ENCODE measurements at regions not wholly inside any gene's neighbourhood (a gene's known extent, or its start where the extent isn't known, plus 50 kb on each side); places are given as distances from the start of the nearest gene placed in this dataset.

- no peaks in the 10 kb centered on the region for H3K36me3 Mint-ChIP-seq (ENCODE audit: unreplicated experiment)
- no peak overlapping the region for H3K27ac Mint-ChIP-seq (ENCODE audit: unreplicated experiment)
- DNase-seq (ENCODE audit: extremely low spot score, unreplicated experiment) = no peak
- H3K4me3 Mint-ChIP-seq (ENCODE audit: unreplicated experiment) = no peak overlapping the region
- TF ChIP-seq CTCF (IDR thresholded peaks at IDR 0.05) = no peak
- H3K27me3 Mint-ChIP-seq (ENCODE audit: unreplicated experiment) = no peaks in the 10 kb centered on the region
- H3K9me3 Mint-ChIP-seq (ENCODE audit: unreplicated experiment) = no peaks in the 10 kb centered on the region
- H3K4me1 Mint-ChIP-seq (ENCODE audit: unreplicated experiment) = peaks cover 2% of the 10 kb centered on the region
Measured at GRCh38 chr7:94060752-94061151, 56.6 kb upstream of the BET1 start.

- Mint-ChIP-seq H3K36me3 (ENCODE audit: unreplicated experiment) (no peaks in the 10 kb centered on the region), H3K27ac (ENCODE audit: unreplicated experiment) (no peak overlapping the region), H3K27me3 (ENCODE audit: unreplicated experiment) (no peaks in the 10 kb centered on the region), H3K4me1 (ENCODE audit: unreplicated experiment) (peaks cover 2% of the 10 kb centered on the region), H3K4me3 (ENCODE audit: unreplicated experiment) (no peak overlapping the region), H3K9me3 (ENCODE audit: unreplicated experiment) (no peaks in the 10 kb centered on the region)
- DNase-seq (ENCODE audit: extremely low spot score, unreplicated experiment) = no peak
- TF ChIP-seq CTCF (IDR thresholded peaks at IDR 0.05) = no peak
Measured at GRCh38 chr7:94061326-94061725, 57.2 kb upstream of the BET1 start.

DNA sequence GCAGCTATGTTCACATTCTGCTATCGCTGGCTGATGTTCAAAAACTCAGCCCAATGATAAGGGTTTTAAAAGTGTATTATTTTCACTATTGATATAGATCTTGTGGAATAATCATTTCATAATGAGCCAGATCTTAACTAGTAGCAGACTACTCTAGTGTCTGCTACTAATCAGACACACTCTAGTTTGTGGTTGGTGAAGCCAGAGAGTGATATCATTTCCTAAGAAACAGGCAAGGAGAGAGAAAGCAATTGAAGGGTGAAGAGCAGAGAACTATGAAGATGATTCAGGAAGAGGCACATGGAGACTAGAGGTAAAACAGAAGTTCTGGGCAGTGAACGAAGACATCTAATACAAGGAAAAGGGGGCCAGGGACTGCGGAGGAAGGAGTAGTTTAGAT is 58.2 kb upstream of the BET1 start:
- H3K4me3 Mint-ChIP-seq (ENCODE audit: unreplicated experiment) = no peak overlapping the region
- H3K27ac Mint-ChIP-seq (ENCODE audit: unreplicated experiment) = no peak overlapping the region
- H3K36me3 Mint-ChIP-seq (ENCODE audit: unreplicated experiment) = no peaks in the 10 kb centered on the region
- peaks cover 2% of the 10 kb centered on the region for H3K4me1 Mint-ChIP-seq (ENCODE audit: unreplicated experiment)
- no peak for TF ChIP-seq CTCF (IDR thresholded peaks at IDR 0.05)
- no peaks in the 10 kb centered on the region for H3K27me3 Mint-ChIP-seq (ENCODE audit: unreplicated experiment)
- DNase-seq (ENCODE audit: extremely low spot score, unreplicated experiment) = no peak
- H3K9me3 Mint-ChIP-seq (ENCODE audit: unreplicated experiment) = no peaks in the 10 kb centered on the region

DNA sequence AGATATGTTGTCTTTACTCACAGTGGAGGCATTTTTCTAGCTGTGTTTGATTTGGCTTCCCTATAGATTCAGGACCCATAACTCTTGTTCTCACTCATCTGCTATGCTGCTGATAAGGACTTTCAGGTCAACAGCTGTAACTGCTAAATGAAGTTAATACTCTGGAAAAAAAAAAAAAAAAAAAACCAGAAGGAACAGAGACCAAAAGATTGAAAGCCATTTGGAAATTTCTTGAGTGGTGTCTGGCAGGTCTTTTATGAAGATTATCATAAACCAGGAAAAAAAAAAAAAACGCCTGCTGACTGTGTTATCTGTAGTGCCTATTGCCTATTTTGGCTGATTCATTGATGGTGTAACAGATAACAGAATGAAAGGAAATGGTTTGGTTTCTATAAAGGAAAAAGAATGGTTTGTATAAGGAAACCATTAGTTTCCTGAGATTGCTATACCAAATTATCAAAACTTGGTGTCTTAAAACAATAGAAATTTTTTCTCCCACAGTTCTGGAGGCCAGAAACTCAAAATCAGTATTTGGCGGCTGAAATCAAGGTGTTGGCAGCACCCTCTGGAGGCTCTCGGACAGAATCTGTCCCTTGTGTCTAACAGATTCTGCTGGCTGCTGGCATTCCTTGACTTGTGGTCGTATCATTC is 60.5 kb upstream of the BET1 start:
- H3K4me1 Mint-ChIP-seq (ENCODE audit: unreplicated experiment) = peaks cover 14% of the 10 kb centered on the region
- H3K27ac Mint-ChIP-seq (ENCODE audit: unreplicated experiment) = no peak overlapping the region
- DNase-seq (ENCODE audit: extremely low spot score, unreplicated experiment) = no peak
- H3K27me3 Mint-ChIP-seq (ENCODE audit: unreplicated experiment) = no peaks in the 10 kb centered on the region
- no peak for TF ChIP-seq CTCF (IDR thresholded peaks at IDR 0.05)
- H3K4me3 Mint-ChIP-seq (ENCODE audit: unreplicated experiment) = no peak overlapping the region
- no peaks in the 10 kb centered on the region for H3K36me3 Mint-ChIP-seq (ENCODE audit: unreplicated experiment)
- H3K9me3 Mint-ChIP-seq (ENCODE audit: unreplicated experiment) = no peaks in the 10 kb centered on the region

GRCh38 chr7:94067047-94067446 is 62.9 kb upstream of the BET1 start:
- peaks cover 14% of the 10 kb centered on the region for H3K4me1 Mint-ChIP-seq (ENCODE audit: unreplicated experiment)
- DNase-seq (ENCODE audit: extremely low spot score, unreplicated experiment) = no peak
- TF ChIP-seq CTCF (IDR thresholded peaks at IDR 0.05) = no peak
- no peak overlapping the region for H3K27ac Mint-ChIP-seq (ENCODE audit: unreplicated experiment)
- H3K4me3 Mint-ChIP-seq (ENCODE audit: unreplicated experiment) = no peak overlapping the region
- H3K27me3 Mint-ChIP-seq (ENCODE audit: unreplicated experiment) = no peaks in the 10 kb centered on the region
- no peaks in the 10 kb centered on the region for H3K36me3 Mint-ChIP-seq (ENCODE audit: unreplicated experiment)
- no peaks in the 10 kb centered on the region for H3K9me3 Mint-ChIP-seq (ENCODE audit: unreplicated experiment)

Measured in osteocyte (in vitro differentiated cells).